ENCODE measurements at regions not wholly inside any gene's neighbourhood (a gene's known extent, or its start where the extent isn't known, plus 50 kb on each side); places are given as distances from the start of the nearest gene placed in this dataset.

DNA sequence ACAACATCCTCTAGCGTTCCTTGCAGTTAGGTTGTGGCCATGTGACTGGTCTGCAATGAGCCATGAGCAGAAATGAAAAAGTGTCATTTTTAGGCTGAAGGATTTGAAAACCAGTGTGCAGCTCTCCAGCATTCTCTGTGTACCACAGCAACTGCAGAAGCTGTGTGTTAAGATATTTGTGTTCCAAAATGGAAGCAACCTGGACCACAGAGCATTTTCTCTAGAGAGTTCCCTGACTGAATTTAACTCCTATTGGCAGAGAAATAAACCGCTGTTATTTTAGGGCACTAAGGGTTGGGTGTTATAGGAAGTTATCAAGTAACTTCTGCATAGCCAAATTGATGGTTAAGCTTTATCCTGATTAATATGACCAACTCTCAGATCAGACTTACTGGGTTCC is 257.2 kb upstream of the THUMPD2 start:
- no peak overlapping the region for H3K27ac Mint-ChIP-seq
- H3K36me3 ChIP-seq (ENCODE audit: control insufficient read depth in 2 of 2, extremely low read depth in 1 of 2, insufficient read depth in 1 of 2, low read length in 1 of 2): no peaks in the 10 kb centered on the region
- no CpG with 5 or more reads among the region's 2 CpGs for WGBS (ENCODE audit: insufficient coverage)
- no peak overlapping the region for H3K4me3 Mint-ChIP-seq
- ChIA-PET CTCF (no interaction called here), POLR2A (no interaction called here)
- H3K27me3 ChIP-seq (replicated peaks in 1 of 2; ENCODE audit: control insufficient read depth in 2 of 2, extremely low read depth in 1 of 2, insufficient read depth in 2 of 2, low read length in 1 of 2): no peaks in the 10 kb centered on the region
- H3K9me3 ChIP-seq: no peaks in the 10 kb centered on the region
- ATAC-seq (replicated peaks in 1 of 4): no peak
- no peak overlapping the region for H3K4me3 ChIP-seq (ENCODE audit: control insufficient read depth in 1 of 2, extremely low read depth in 1 of 2, low read length in 1 of 2)
- H3K27ac ChIP-seq (ENCODE audit: low read length): no peak overlapping the region
- H3K36me3 Mint-ChIP-seq: no peaks in the 10 kb centered on the region
- no peak for DNase-seq
- H3K4me1 ChIP-seq (ENCODE audit: control insufficient read depth in 1 of 2, extremely low read depth in 1 of 2, insufficient read depth in 2 of 2, low read length in 2 of 2): no peaks in the 10 kb centered on the region
- peaks cover 0 to 6% (median 0%) of the 10 kb centered on the region in 3 donors for H3K9me3 Mint-ChIP-seq
- H3K4me1 Mint-ChIP-seq: no peaks in the 10 kb centered on the region
- no peaks in the 10 kb centered on the region for H3K27me3 Mint-ChIP-seq

DNA sequence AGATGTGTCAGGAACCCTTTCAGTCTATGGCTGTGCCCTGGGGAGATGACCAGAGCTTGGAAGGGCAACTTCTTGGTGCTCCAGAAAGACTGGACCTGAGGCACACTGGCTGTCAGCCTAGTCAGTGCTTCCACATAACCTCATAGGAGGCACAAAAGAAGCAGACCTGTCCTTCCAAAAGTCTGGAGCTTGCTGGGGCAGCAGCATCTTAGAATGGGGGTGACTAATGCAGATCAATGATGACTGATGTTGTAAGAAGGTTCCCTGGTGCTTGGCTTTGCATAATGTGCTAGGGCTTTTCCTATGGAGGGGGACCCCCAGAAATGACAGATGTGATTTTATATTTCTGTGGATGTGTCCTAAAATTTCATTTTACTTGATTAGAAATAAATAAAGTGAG is 255.7 kb upstream of the THUMPD2 start:
- no peak for DNase-seq
- Histone ChIP-seq H3K36me3 (ENCODE audit: control insufficient read depth in 2 of 2, extremely low read depth in 1 of 2, insufficient read depth in 1 of 2, low read length in 1 of 2) (no peaks in the 10 kb centered on the region), H3K27ac (ENCODE audit: low read length) (no peak overlapping the region), H3K27me3 (replicated peaks in 1 of 2; ENCODE audit: control insufficient read depth in 2 of 2, extremely low read depth in 1 of 2, insufficient read depth in 2 of 2, low read length in 1 of 2) (no peaks in the 10 kb centered on the region), H3K9me3 (no peaks in the 10 kb centered on the region), H3K4me3 (ENCODE audit: control insufficient read depth in 1 of 2, extremely low read depth in 1 of 2, low read length in 1 of 2) (no peak overlapping the region), H3K4me1 (ENCODE audit: control insufficient read depth in 1 of 2, extremely low read depth in 1 of 2, insufficient read depth in 2 of 2, low read length in 2 of 2) (no peaks in the 10 kb centered on the region)
- H3K27me3 Mint-ChIP-seq: no peaks in the 10 kb centered on the region
- H3K4me3 Mint-ChIP-seq: no peak overlapping the region
- ChIA-PET CTCF (no interaction called here), POLR2A (no interaction called here)
- ATAC-seq (replicated peaks in 1 of 4): no peak
- no peak overlapping the region for H3K27ac Mint-ChIP-seq
- H3K4me1 Mint-ChIP-seq: no peaks in the 10 kb centered on the region
- H3K36me3 Mint-ChIP-seq: no peaks in the 10 kb centered on the region
- peaks cover 0 to 6% (median 5%) of the 10 kb centered on the region in 3 donors for H3K9me3 Mint-ChIP-seq

DNA sequence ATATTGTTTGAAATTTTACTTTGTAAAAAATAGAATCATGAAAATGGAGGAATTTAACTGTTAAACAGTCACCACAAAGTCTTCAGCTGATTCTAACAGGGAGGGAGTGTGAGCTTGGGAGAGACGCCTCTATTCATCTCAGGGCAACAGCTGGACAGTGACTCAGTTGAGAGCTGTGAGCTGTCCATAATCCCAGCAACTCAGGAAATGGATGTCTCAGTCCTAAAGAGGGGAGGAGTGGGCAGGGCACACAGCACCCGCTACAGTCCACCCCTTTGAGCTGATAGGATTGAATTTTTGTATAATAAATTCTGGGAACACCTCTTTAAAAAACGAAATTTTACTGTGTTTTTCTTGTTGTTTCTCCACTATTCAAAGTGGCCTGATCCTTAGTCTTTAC is 255.1 kb upstream of the THUMPD2 start:
- H3K4me3 Mint-ChIP-seq: no peak overlapping the region
- WGBS (ENCODE audit: insufficient coverage): no CpG with 5 or more reads among the region's 3 CpGs
- POLR2A ChIA-PET: no interaction called here

DNA sequence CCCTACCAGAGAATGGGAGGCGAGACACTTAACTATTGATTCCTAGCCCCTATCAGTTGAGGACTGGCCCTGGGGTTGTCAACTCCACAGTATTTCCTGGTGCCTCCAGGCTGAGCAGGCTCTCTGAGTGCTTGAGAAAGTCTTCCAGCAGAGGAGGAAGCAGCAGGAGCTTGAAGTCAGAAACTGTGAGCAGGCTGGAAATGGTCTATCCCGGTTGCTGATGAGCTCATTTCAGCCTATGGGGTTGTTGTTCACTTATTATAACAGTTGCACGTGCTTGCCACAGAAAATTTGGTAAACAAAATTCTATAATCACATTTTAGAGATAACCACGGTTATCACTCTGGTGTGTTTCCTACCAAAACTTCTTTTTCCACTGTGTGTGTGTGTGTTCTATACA is 254.7 kb upstream of the THUMPD2 start:
- Mint-ChIP-seq H3K27me3 (no peaks in the 10 kb centered on the region), H3K4me3 (no peak overlapping the region), H3K27ac (no peak overlapping the region), H3K36me3 (no peaks in the 10 kb centered on the region), H3K4me1 (no peaks in the 10 kb centered on the region), H3K9me3 (peaks cover 0 to 6% (median 5%) of the 10 kb centered on the region in 3 donors)
- H3K27ac ChIP-seq (ENCODE audit: low read length): no peak overlapping the region
- no peaks in the 10 kb centered on the region for H3K9me3 ChIP-seq
- ATAC-seq (replicated peaks in 1 of 4) (no peak), DNase-seq (no peak)
- POLR2A ChIA-PET: no interaction called here
- H3K4me1 ChIP-seq (ENCODE audit: control insufficient read depth in 1 of 2, extremely low read depth in 1 of 2, insufficient read depth in 2 of 2, low read length in 2 of 2): no peaks in the 10 kb centered on the region
- CTCF ChIA-PET: no interaction called here
- H3K4me3 ChIP-seq (ENCODE audit: control insufficient read depth in 1 of 2, extremely low read depth in 1 of 2, low read length in 1 of 2): no peak overlapping the region
- H3K27me3 ChIP-seq (replicated peaks in 1 of 2; ENCODE audit: control insufficient read depth in 2 of 2, extremely low read depth in 1 of 2, insufficient read depth in 2 of 2, low read length in 1 of 2): no peaks in the 10 kb centered on the region
- H3K36me3 ChIP-seq (ENCODE audit: control insufficient read depth in 2 of 2, extremely low read depth in 1 of 2, insufficient read depth in 1 of 2, low read length in 1 of 2): no peaks in the 10 kb centered on the region
- WGBS (ENCODE audit: insufficient coverage): no CpG with 5 or more reads among the region's 4 CpGs

More for the DNA sequence above, 255.1 kb upstream of the THUMPD2 start:
- Histone ChIP-seq H3K4me3 (ENCODE audit: control insufficient read depth in 1 of 2, extremely low read depth in 1 of 2, low read length in 1 of 2) (no peak overlapping the region), H3K9me3 (no peaks in the 10 kb centered on the region), H3K27ac (ENCODE audit: low read length) (no peak overlapping the region), H3K27me3 (replicated peaks in 1 of 2; ENCODE audit: control insufficient read depth in 2 of 2, extremely low read depth in 1 of 2, insufficient read depth in 2 of 2, low read length in 1 of 2) (no peaks in the 10 kb centered on the region), H3K36me3 (ENCODE audit: control insufficient read depth in 2 of 2, extremely low read depth in 1 of 2, insufficient read depth in 1 of 2, low read length in 1 of 2) (no peaks in the 10 kb centered on the region), H3K4me1 (ENCODE audit: control insufficient read depth in 1 of 2, extremely low read depth in 1 of 2, insufficient read depth in 2 of 2, low read length in 2 of 2) (no peaks in the 10 kb centered on the region)
- no peaks in the 10 kb centered on the region for H3K36me3 Mint-ChIP-seq
- H3K9me3 Mint-ChIP-seq: peaks cover 0 to 6% (median 5%) of the 10 kb centered on the region in 3 donors
- ATAC-seq (replicated peaks in 1 of 4) (no peak), DNase-seq (no peak)
- H3K27me3 Mint-ChIP-seq: no peaks in the 10 kb centered on the region
- H3K27ac Mint-ChIP-seq: no peak overlapping the region
- CTCF ChIA-PET: no interaction called here
- no peaks in the 10 kb centered on the region for H3K4me1 Mint-ChIP-seq

DNA sequence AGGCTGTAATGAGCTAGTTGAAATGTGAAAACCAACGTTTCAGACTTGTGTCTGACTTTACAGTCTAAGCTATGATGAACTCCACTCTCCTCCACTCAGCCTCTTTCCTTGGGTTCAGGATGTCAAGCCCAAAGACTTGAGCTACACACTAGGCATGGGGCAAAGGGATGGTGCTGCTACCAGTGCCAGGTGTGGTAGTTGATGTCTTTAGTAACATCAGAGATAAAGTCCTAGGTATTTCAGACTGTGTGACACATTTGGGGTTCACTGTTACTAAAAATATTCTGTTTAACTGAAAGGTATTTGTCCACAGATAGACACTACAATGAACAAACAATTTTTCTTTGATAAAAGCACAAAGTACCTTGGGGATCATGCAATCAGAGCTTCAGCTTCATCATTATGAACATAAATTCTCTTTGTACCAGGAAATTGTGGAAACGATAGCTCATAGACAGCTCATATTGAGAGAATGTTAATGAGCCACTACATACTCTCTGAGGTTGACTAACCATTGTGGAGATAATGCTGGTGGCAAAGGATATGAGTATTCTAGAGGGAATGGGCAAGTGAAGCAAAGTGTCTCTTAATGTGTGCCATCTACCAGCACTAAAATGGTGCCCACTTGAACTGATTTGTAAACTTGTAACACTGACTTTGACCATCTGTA is 253.7 kb upstream of the THUMPD2 start:
- H3K4me3 Mint-ChIP-seq: no peak overlapping the region
- Histone ChIP-seq H3K27ac (ENCODE audit: low read length) (no peak overlapping the region), H3K4me3 (ENCODE audit: control insufficient read depth in 1 of 2, extremely low read depth in 1 of 2, low read length in 1 of 2) (no peak overlapping the region), H3K9me3 (no peaks in the 10 kb centered on the region), H3K36me3 (ENCODE audit: control insufficient read depth in 2 of 2, extremely low read depth in 1 of 2, insufficient read depth in 1 of 2, low read length in 1 of 2) (no peaks in the 10 kb centered on the region), H3K27me3 (replicated peaks in 1 of 2; ENCODE audit: control insufficient read depth in 2 of 2, extremely low read depth in 1 of 2, insufficient read depth in 2 of 2, low read length in 1 of 2) (no peaks in the 10 kb centered on the region), H3K4me1 (ENCODE audit: control insufficient read depth in 1 of 2, extremely low read depth in 1 of 2, insufficient read depth in 2 of 2, low read length in 2 of 2) (no peaks in the 10 kb centered on the region)
- CTCF ChIA-PET: interaction anchor here in 1 of 2 donors (0.5 kb wide), 1 partner anchor 1748 kb away, joined by 9 read pairs; no protein-coding TSS in a partner anchor
- H3K27ac Mint-ChIP-seq: no peak overlapping the region
- no peaks in the 10 kb centered on the region for H3K4me1 Mint-ChIP-seq
- H3K9me3 Mint-ChIP-seq: peaks cover 0 to 6% (median 5%) of the 10 kb centered on the region in 3 donors
- DNase-seq: no peak
- ATAC-seq (replicated peaks in 1 of 4): no peak
- POLR2A ChIA-PET: no interaction called here
- H3K27me3 Mint-ChIP-seq: no peaks in the 10 kb centered on the region
- H3K36me3 Mint-ChIP-seq: no peaks in the 10 kb centered on the region
- no CpG with 5 or more reads among the region's 2 CpGs for WGBS (ENCODE audit: insufficient coverage)

DNA sequence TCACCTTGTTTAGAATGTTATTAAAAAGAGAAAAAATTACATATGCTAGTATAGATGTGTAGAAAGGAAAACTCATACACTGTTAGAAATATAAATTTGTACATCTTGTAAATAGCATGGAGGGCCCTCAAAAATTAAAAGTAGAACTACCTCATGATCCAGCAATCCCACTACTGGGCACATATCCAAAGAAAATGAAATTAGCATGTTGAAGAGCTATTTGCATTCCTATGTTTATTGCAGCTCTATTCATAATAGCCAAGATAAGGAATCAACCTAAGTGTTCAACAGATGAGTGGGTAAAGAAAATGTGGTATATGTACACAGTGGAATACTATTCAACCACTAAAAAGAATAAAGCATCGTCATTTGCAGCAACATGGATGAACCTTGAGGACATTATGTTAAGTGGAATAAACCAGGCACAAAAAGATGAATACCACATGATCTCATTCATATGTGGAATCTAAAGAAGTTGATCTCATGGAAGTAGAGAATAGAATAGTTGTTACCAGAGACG is 251.5 kb upstream of the THUMPD2 start:
- ChIA-PET POLR2A (no interaction called here), CTCF (interaction anchor here in 1 of 2 donors (0.5 kb wide), 1 partner anchor 1751 kb away, joined by 5 read pairs; no protein-coding TSS in a partner anchor)
- Mint-ChIP-seq H3K9me3 (peaks cover 0 to 9% (median 5%) of the 10 kb centered on the region in 3 donors), H3K27ac (no peak overlapping the region), H3K36me3 (no peaks in the 10 kb centered on the region), H3K27me3 (no peaks in the 10 kb centered on the region), H3K4me3 (no peak overlapping the region), H3K4me1 (no peaks in the 10 kb centered on the region)
- no CpG with 5 or more reads among the region's 2 CpGs for WGBS (ENCODE audit: insufficient coverage)
- no peaks in the 10 kb centered on the region for H3K9me3 ChIP-seq
- no peaks in the 10 kb centered on the region for H3K36me3 ChIP-seq (ENCODE audit: control insufficient read depth in 2 of 2, extremely low read depth in 1 of 2, insufficient read depth in 1 of 2, low read length in 1 of 2)
- H3K27ac ChIP-seq (ENCODE audit: low read length): no peak overlapping the region
- no peak for ATAC-seq (replicated peaks in 1 of 4)
- no peaks in the 10 kb centered on the region for H3K27me3 ChIP-seq (replicated peaks in 1 of 2; ENCODE audit: control insufficient read depth in 2 of 2, extremely low read depth in 1 of 2, insufficient read depth in 2 of 2, low read length in 1 of 2)
- no peak overlapping the region for H3K4me3 ChIP-seq (ENCODE audit: control insufficient read depth in 1 of 2, extremely low read depth in 1 of 2, low read length in 1 of 2)
- no peaks in the 10 kb centered on the region for H3K4me1 ChIP-seq (ENCODE audit: control insufficient read depth in 1 of 2, extremely low read depth in 1 of 2, insufficient read depth in 2 of 2, low read length in 2 of 2)
- DNase-seq: no peak
